RWPE1 (cell line): ENCODE measurements at regions not wholly inside any gene's neighbourhood (a gene's known extent, or its start where the extent isn't known, plus 50 kb on each side); places are given as distances from the start of the nearest gene placed in this dataset.
"Not testable (repeated sequence)": the region's sequence is repeated elsewhere in the genome, so short reads cannot be mapped to it uniquely, and the experiment has no call there.

Experiments
- CTCF ChIA-PET: fragments of 350-600 bp; sonication (Branson Sonifier 250); formaldehyde crosslinking; extraction: SDS; loops from one replicate; lab custom pipeline; 2021; lab: Yijun Ruan, JAX
- POLR2A ChIA-PET: fragments of 400-600 bp; formaldehyde crosslinking; extraction: SDS; loops from one replicate; lab custom pipeline; 2020; ENCODE audit warnings: antibody characterized with exemption; ENCODE audit not compliant: low non-redundant PET; lab: Yijun Ruan, JAX
- DNase-seq: peaks from one replicate; pipeline ENCODE4 v3.0.0; 2012; ENCODE audit warnings: low spot score
- H3K27ac ChIP-seq: fragments of 450-650 bp; 2 replicates; pipeline ENCODE4 v1.5.1; 2017
- TF ChIP-seq, protein P1 (sequence below): fragments of 450-650 bp; conservative IDR thresholded peaks from 2 replicates; pipeline ENCODE4 v1.5.1; 2017; ENCODE audit warnings: low read depth, mild to moderate bottlenecking

DNA sequence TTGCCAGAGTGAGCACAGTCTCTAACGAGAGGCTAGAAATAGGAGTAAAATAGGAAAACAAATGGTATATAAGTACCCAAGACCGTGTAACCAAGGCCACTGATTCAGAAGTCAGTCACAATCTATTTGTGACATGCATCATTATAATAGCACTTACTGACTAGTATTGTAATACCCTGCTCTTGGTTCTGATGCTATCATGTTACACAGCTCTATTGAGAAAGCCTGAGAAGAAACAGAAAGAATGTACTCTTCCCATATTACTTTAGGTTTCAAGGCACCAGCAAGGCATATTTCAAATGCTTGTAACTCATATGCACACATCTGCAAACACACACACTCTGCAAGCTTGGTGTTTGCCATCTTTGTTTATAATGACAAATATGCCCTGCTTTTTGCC, 746.4 kb downstream of the SLC4A3 start:
- DNase-seq: no peak
- ChIA-PET CTCF (no interaction called here), POLR2A (no interaction called here)
- no peak overlapping the region for H3K27ac ChIP-seq
- TF ChIP-seq, protein P1, sequence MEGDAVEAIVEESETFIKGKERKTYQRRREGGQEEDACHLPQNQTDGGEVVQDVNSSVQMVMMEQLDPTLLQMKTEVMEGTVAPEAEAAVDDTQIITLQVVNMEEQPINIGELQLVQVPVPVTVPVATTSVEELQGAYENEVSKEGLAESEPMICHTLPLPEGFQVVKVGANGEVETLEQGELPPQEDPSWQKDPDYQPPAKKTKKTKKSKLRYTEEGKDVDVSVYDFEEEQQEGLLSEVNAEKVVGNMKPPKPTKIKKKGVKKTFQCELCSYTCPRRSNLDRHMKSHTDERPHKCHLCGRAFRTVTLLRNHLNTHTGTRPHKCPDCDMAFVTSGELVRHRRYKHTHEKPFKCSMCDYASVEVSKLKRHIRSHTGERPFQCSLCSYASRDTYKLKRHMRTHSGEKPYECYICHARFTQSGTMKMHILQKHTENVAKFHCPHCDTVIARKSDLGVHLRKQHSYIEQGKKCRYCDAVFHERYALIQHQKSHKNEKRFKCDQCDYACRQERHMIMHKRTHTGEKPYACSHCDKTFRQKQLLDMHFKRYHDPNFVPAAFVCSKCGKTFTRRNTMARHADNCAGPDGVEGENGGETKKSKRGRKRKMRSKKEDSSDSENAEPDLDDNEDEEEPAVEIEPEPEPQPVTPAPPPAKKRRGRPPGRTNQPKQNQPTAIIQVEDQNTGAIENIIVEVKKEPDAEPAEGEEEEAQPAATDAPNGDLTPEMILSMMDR: no peak

- TF ChIP-seq, protein P1: no peak
- no peak overlapping the region for H3K27ac ChIP-seq
- POLR2A ChIA-PET: no interaction called here
- CTCF ChIA-PET: no interaction called here
- DNase-seq: no peak
Measured at GRCh38 chr2:220374282-220374681, 746.9 kb downstream of the SLC4A3 start.

GRCh38 chr2:220377482-220378155, 750.2 kb downstream of the SLC4A3 start:
- TF ChIP-seq, protein P1: no peak
- no peak for DNase-seq
- H3K27ac ChIP-seq: no peak overlapping the region
- POLR2A ChIA-PET: no interaction called here
- CTCF ChIA-PET: interaction anchor here (0.6 to 1.0 kb wide), 4 partner anchors 11 to 281 kb away, joined by 3 to 4 read pairs (median 3); no protein-coding TSS in a partner anchor

GRCh38 chr2:220387758-220388157, 760.3 kb downstream of the SLC4A3 start:
- CTCF ChIA-PET: interaction anchor here (0.6 kb wide), 3 partner anchors 11 to 1120 kb away, joined by 3 to 4 read pairs (median 4); no protein-coding TSS in a partner anchor
- POLR2A ChIA-PET, H3K27ac ChIP-seq, DNase-seq: not testable (repeated sequence)

- TF ChIP-seq, protein P1: no peak
- POLR2A ChIA-PET: no interaction called here
- DNase-seq: no peak
- CTCF ChIA-PET: no interaction called here
- no peak overlapping the region for H3K27ac ChIP-seq
Measured at GRCh38 chr2:220393711-220394110, 766.3 kb downstream of the SLC4A3 start.

DNA sequence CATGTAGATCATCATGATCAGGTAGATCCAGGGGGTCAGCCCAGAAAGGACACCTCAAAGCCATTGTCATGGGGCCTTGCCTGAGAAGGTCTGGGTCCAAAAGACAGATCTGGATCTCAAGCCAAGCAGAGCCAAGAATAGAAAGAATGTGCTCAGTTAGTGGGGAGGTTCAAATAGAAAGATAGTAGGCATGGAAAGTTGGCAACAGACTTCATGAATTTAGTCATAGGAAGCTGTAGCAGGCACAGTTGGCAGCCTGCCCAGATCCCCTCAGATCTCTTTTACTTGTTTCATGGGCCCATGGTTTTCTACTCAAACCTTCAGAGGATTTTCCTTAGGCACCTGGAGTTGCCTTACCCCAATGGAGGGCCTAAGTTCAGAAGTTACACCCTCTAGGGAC, 767.0 kb downstream of the SLC4A3 start:
- DNase-seq: no peak
- ChIA-PET CTCF (interaction anchor here (0.7 kb wide), 1 partner anchor 368 kb away, joined by 3 read pairs; no protein-coding TSS in a partner anchor), POLR2A (no interaction called here)
- TF ChIP-seq, protein P1: no peak
- no peak overlapping the region for H3K27ac ChIP-seq

- ChIA-PET CTCF (no interaction called here), POLR2A (no interaction called here)
Measured at GRCh38 chr2:220396287-220396686, 768.9 kb downstream of the SLC4A3 start.

More at GRCh38 chr2:220396287-220396686, 768.9 kb downstream of the SLC4A3 start:
- TF ChIP-seq, protein P1: no peak
- no peak for DNase-seq
- H3K27ac ChIP-seq: no peak overlapping the region
